ENCODE measurements at regions not wholly inside any gene's neighbourhood (a gene's known extent, or its start where the extent isn't known, plus 50 kb on each side); places are given as distances from the start of the nearest gene placed in this dataset.

DNA sequence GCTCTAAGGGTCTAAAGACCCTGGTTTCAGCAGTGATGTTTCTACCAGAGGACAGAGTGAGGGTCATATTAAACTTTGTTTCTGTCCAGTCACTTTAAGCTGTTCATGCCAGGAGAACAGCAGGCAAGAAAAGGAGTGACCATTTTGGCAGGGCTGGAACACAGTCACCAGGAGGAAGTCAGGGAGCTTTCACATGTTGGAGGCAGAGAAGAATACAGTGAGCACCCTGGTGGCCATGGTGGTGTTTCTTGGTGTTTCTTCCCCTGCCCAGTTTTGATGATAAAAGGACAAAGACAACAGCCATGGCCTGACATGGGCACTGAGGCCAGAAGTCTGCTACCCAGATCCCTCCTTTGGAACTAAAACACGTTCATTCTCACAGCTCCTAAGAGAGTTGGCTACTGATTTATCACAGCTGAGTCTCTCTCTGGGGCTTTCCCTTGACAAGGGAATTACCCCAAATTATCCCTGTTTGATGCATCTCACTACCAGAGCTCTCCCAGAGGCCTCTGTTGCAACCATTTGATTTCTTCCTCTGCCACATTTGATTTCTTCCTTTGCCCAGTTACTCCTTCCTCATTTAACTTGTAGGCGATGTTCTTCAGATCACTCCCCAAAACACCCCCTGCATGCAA, 106.4 kb upstream of the NWD2 start:
- DNase-seq (ENCODE audit: low read depth, low spot score) = no peak
- H3K27ac ChIP-seq = no peak overlapping the region

DNA sequence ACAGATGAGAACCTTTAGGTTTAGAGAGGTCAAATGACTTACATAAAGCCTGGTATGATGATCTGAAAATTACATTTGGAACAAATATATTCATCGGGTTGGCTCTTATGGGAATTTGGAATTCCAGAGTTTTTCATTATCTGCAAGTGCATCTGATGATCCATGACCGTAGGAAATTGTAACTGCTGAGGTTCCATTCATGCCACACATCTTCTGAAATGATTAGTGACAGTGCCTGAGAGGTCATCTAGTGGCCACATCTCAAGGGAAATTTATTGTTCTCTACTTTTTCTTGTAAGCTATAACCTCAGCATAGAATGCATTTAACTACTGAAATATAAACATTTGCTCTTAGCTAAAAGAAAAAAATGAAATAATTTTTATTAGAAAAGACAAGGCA, 105.8 kb upstream of the NWD2 start:
- DNase-seq (ENCODE audit: low read depth, low spot score) = no peak
- no peak overlapping the region for H3K27ac ChIP-seq

DNA sequence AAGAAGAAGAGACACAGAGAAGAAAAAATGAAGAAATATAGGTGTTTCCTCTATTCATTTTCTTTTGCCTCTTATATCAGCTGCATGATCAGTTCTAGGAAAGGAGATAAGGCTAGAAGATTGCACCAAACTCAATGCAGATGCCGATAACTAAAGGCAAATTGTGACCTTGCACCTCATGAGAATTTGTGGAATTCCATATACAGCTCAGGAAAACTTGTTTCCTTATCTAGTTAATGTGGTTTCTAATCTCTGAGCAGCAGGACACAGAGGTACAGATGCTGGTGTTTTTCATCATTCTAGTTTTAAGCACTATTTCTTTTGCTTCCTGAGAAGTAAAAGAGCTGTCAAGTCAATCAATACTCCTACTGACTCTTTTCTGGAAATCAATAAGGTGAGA, 104.6 kb upstream of the NWD2 start:
- no peak overlapping the region for H3K27ac ChIP-seq
- DNase-seq (ENCODE audit: low read depth, low spot score) = no peak

DNA sequence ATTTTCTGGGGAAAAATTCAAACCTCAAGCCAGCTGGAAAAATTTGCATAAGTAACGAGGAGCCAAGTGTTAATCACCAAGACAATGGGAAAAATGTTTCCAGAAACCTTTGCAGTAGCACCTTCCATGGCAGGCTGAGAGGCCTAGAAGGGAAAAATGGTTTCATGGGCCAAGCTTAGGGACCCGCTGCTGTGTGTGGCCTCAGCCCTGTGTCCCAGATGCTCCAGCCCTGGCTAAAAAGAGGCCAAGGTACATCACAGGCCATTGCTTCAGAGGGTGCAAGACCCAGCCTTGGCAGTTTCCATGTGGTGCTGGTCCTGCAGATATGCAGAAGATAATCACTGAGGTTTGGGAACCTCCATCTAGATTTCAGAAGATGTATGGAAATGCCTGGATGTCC, 98.3 kb upstream of the NWD2 start:
- DNase-seq (ENCODE audit: low read depth, low spot score) = no peak
- no peak overlapping the region for H3K27ac ChIP-seq

DNA sequence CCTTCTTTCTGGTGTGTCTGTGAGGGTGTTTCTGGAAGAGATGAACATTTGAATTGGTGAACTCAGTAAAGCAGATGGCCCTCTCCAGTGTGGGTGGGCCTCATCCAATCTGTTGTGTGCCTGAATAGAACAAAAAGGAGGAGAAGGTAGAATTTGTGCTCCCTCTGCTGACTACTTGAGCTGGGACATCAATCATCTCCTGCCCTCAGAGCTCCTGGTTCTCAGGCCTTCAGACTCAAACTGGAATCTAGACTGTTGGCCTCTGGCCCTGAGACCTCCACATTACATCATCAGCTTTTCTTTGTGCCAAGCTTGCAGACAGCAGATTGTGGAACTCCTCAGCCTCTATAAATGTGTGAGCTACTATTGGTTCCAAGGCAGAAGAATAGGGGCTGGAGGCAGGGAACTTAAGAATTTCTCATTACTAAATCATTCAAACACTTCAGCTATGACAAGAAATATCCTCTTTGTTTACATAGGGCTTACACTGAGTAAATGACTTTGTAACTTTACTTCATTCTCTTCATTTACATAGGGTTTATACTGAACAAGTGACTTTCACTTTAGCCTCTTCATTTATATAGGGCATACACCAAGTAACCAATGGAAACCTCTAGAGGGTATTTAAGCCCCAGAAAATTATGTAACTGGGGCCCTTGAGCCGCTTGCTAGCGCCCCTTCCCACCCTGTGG, 86.9 kb upstream of the NWD2 start:
- DNase-seq (ENCODE audit: low read depth, low spot score) = no peak

DNA sequence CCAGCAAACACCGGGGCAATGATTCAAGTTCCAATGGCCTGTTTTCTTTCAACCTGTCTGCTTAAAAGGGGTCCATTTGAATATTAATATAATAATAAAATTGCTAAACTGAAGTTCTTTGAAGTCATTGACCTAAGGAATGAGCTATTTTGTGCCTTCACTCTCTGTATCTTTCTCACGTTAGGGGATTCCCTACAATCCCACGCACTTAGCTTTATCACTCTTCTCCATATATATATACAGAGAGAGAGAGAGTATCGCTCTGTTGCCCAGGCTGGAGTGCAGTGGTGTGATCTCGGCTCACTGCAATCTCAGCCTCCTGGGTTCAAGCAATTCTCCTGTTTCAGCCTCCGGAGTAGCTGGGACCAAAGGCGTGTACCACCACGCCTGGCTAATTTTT, 83.9 kb upstream of the NWD2 start:
- H3K27ac ChIP-seq = no peak overlapping the region

More for the DNA sequence above, 86.9 kb upstream of the NWD2 start:
- no peak overlapping the region for H3K27ac ChIP-seq

DNA sequence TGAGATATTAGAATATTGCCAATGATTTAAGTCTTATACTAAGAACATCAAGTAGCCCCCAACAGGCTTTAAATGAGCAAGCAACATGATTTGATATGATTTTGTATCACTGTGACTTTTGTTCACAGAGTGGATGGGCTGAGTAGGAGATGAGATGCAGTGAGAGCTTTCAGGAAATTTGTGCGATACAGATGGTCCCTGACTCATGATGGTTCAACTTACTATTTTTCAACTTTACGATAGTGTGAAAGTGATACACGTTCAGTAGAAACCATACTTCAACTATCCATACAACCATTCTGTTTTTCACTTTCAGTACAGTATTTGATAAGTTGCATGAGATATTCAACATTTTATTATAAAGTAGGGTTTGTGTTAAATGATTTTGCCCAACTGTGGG, 78.7 kb upstream of the NWD2 start:
- no peak overlapping the region for H3K27ac ChIP-seq
- DNase-seq (ENCODE audit: low read depth, low spot score) = no peak

More for the DNA sequence above, 83.9 kb upstream of the NWD2 start:
- DNase-seq (ENCODE audit: low read depth, low spot score) = no peak

DNA sequence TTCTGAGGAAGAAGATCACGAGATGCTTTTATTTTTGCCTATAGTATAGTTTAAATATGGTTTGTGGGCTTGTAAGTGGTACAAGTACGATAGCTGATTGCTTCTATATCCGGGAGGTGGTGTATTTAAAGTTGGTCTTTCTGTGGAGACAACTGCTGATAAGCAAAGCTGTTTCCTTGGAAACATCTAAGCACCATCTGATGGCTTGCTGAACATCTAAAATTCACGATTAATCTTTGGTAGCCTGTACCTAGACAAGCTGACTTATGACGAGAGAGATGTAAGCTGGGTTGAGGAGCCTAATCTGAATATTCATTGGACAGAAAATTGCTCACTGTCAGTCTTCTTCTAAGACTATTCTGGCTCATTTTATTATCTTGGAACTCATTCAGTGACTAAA, 74.6 kb upstream of the NWD2 start:
- no peak overlapping the region for H3K27ac ChIP-seq
- DNase-seq (ENCODE audit: low read depth, low spot score) = no peak

DNA sequence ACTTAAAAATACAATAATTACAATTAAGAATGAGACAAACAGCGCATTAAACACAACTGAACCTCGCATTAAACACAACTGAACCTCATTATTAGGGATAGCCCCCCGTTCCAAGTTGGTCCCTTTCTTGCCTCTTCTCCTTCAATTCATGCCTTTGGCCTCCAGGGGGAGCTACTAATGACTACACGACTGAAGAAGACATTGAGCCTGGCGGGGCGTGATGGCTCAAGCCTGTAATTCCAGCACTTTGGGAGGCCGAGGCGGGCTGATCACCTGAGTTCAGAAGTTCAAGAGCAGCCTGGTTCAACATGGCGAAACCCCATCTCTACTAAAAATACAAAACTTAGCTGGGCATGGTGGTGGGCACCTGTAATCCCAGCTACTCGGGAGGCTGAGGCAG, 56.4 kb upstream of the NWD2 start:
- DNase-seq (ENCODE audit: low read depth, low spot score) = no peak
- no peak overlapping the region for H3K27ac ChIP-seq

All from epithelial cell of prostate (primary cell).